ENCODE measurements at regions not wholly inside any gene's neighbourhood (a gene's known extent, or its start where the extent isn't known, plus 50 kb on each side); places are given as distances from the start of the nearest gene placed in this dataset.
A peak's percentile ranks its signal among the peaks of the same experiment; 100 is the strongest.

DNA sequence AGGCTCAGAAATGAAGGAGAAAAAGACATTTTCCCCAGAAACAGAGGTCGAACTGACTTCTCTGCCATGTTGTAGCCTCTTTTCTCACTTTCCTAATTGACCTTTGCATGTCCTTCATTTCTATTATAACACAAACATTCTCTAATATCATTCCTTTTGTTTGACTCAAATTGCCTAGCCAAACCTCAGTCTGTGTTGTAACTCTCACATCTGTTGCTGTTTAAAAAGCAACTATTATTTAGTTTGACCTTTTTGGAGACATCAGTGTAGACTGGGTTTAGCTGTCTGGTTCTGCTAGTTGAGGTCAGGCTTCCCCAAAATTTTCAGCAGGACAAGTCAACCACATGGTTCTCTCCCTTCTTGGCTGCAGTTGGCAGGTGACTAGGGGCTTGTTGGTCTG, 371.5 kb downstream of the NLGN4Y start:
- no peak overlapping the region for H3K4me3 ChIP-seq (ENCODE audit: low read depth, low read length)
- no peaks in the 10 kb centered on the region for H3K36me3 ChIP-seq (ENCODE audit: control insufficient read depth, insufficient read depth, low read length)
- FAIRE-seq, result no peak
- TF ChIP-seq CTCF (IDR thresholded peaks at IDR 0.05; ENCODE audit: insufficient read depth, low read length, severe bottlenecking), result no peak
- no peak for DNase-seq (ENCODE audit: low read depth)
- no peaks in the 10 kb centered on the region for H3K27me3 ChIP-seq (ENCODE audit: control insufficient read depth, insufficient read depth, low read length)

DNA sequence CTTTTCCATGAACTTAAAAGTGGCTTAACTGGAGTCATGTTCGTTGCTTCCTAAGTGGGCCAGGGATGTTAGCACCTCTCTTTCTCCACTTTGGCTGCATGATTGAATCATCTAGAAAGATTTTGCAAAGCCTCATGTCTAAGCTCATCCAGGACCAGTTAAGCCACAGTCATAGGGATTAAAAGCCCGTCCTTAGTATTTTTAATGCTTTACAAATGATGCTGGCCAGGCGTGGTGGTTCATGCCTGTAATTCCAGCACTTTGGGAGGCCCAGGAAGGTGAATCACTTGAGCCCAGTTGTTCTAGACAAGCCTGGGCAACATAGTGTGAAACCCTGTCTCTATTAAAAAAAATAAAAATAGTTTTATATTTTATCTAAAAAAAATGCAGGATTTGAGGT, 381.6 kb downstream of the NLGN4Y start:
- Histone ChIP-seq H3K4me3 (ENCODE audit: low read depth, low read length) (no peak overlapping the region), H3K27me3 (ENCODE audit: control insufficient read depth, insufficient read depth, low read length) (no peaks in the 10 kb centered on the region), H3K36me3 (ENCODE audit: control insufficient read depth, insufficient read depth, low read length) (no peaks in the 10 kb centered on the region)
- DNase-seq (ENCODE audit: low read depth), result peak; percentile 73
- no peak for TF ChIP-seq CTCF (IDR thresholded peaks at IDR 0.05; ENCODE audit: insufficient read depth, low read length, severe bottlenecking)
- FAIRE-seq, result no peak
